RWPE1 (cell line): ENCODE measurements at regions not wholly inside any gene's neighbourhood (a gene's known extent, or its start where the extent isn't known, plus 50 kb on each side); places are given as distances from the start of the nearest gene placed in this dataset.

Source experiments
- CTCF ChIA-PET: fragments of 350-600 bp; sonication (Branson Sonifier 250); formaldehyde crosslinking; extraction: SDS; loops from one replicate; lab custom pipeline; 2021; lab: Yijun Ruan, JAX
- POLR2A ChIA-PET: fragments of 400-600 bp; formaldehyde crosslinking; extraction: SDS; loops from one replicate; lab custom pipeline; 2020; ENCODE audit warnings: antibody characterized with exemption; ENCODE audit not compliant: low non-redundant PET; lab: Yijun Ruan, JAX
- DNase-seq: peaks from one replicate; pipeline ENCODE4 v3.0.0; 2012; ENCODE audit warnings: low spot score
- H3K27ac ChIP-seq: fragments of 450-650 bp; 2 replicates; pipeline ENCODE4 v1.5.1; 2017
- CTCF ChIP-seq: fragments of 450-650 bp; conservative IDR thresholded peaks from 2 replicates; pipeline ENCODE4 v1.5.1; 2017; ENCODE audit warnings: low read depth, mild to moderate bottlenecking

GRCh38 chr2:18754286-18754685 is 164.9 kb upstream of the NT5C1B start:
- DNase-seq: no peak
- ChIA-PET CTCF (no interaction called here), POLR2A (no interaction called here)
- TF ChIP-seq CTCF: no peak
- H3K27ac ChIP-seq: no peak overlapping the region

- ChIA-PET CTCF (interaction anchor here (0.6 kb wide), 1 partner anchor 194 kb away, joined by 3 read pairs; no protein-coding TSS in a partner anchor), POLR2A (no interaction called here)
- TF ChIP-seq CTCF: no peak
- H3K27ac ChIP-seq: no peak overlapping the region
- DNase-seq: no peak
Observed at GRCh38 chr2:18753722-18754121, 164.4 kb upstream of the NT5C1B start.

- H3K27ac ChIP-seq: no peak overlapping the region
- CTCF ChIA-PET: interaction anchor here (0.6 kb wide), 1 partner anchor 193 kb away, joined by 3 read pairs; no protein-coding TSS in a partner anchor
- TF ChIP-seq CTCF: 0 out of 2 replicates have a peak, but pooled peaks have one; percentile 6
- POLR2A ChIA-PET: no interaction called here
- DNase-seq: no peak
Observed at GRCh38 chr2:18752667-18753422, 163.5 kb upstream of the NT5C1B start.

- DNase-seq: no peak
- no peak overlapping the region for H3K27ac ChIP-seq
- CTCF ChIA-PET: no interaction called here
- TF ChIP-seq CTCF: no peak
- POLR2A ChIA-PET: no interaction called here
Observed at GRCh38 chr2:18752022-18752493, 162.7 kb upstream of the NT5C1B start.

- POLR2A ChIA-PET: no interaction called here
Observed at GRCh38 chr2:18750672-18751554, 161.5 kb upstream of the NT5C1B start.

More at GRCh38 chr2:18750672-18751554, 161.5 kb upstream of the NT5C1B start:
- TF ChIP-seq CTCF: no peak
- CTCF ChIA-PET: interaction anchor here (0.6 to 1.5 kb wide), 7 partner anchors 9 to 640 kb away, joined by 3 to 4 read pairs (median 3); no protein-coding TSS in a partner anchor
- DNase-seq: no peak
- no peak overlapping the region for H3K27ac ChIP-seq
